AG10803 (cell line): ENCODE measurements at regions not wholly inside any gene's neighbourhood (a gene's known extent, or its start where the extent isn't known, plus 50 kb on each side); places are given as distances from the start of the nearest gene placed in this dataset.
"Not testable (repeated sequence)": the region's sequence is repeated elsewhere in the genome, so short reads cannot be mapped to it uniquely, and the experiment has no call there.

Experiments used
- DNase-seq: peaks from one replicate; pipeline ENCODE4 v3.0.0; 2010; ENCODE audit warnings: low read depth
- H3K4me3 ChIP-seq: 2 replicates; pipeline ENCODE4 v1.5.1; 2011; ENCODE audit warnings: mild to moderate bottlenecking, low read length, control low read depth
- TF ChIP-seq, protein P1 (sequence below): conservative IDR thresholded peaks from 2 replicates; pipeline ENCODE4 v1.5.1; 2011; ENCODE audit warnings: mild to moderate bottlenecking, low read length, control low read depth, inconsistent platforms

DNA sequence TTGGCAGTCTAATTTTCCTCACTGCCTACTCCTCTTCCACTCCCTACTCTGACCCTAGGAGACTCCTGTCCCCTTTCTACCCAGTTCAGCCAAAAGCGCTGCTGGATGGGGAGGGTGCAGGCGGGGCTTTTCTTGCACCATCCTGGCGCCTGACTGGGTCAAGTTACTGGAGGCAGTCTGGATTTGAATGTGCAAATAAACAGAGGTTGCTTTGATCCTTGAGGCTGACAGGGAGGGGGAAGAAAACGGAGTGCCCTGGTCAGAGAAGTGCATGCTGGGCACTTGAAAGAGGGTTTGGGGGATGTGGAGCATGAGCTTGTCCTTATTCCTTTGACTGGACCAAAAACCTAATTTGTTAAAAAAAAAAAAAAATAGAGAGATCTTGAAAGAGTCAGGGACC, 76.8 kb upstream of the SOX13 start:
- DNase-seq = no peak
- H3K4me3 ChIP-seq = no peak overlapping the region
- TF ChIP-seq, protein P1, sequence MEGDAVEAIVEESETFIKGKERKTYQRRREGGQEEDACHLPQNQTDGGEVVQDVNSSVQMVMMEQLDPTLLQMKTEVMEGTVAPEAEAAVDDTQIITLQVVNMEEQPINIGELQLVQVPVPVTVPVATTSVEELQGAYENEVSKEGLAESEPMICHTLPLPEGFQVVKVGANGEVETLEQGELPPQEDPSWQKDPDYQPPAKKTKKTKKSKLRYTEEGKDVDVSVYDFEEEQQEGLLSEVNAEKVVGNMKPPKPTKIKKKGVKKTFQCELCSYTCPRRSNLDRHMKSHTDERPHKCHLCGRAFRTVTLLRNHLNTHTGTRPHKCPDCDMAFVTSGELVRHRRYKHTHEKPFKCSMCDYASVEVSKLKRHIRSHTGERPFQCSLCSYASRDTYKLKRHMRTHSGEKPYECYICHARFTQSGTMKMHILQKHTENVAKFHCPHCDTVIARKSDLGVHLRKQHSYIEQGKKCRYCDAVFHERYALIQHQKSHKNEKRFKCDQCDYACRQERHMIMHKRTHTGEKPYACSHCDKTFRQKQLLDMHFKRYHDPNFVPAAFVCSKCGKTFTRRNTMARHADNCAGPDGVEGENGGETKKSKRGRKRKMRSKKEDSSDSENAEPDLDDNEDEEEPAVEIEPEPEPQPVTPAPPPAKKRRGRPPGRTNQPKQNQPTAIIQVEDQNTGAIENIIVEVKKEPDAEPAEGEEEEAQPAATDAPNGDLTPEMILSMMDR = no peak

DNA sequence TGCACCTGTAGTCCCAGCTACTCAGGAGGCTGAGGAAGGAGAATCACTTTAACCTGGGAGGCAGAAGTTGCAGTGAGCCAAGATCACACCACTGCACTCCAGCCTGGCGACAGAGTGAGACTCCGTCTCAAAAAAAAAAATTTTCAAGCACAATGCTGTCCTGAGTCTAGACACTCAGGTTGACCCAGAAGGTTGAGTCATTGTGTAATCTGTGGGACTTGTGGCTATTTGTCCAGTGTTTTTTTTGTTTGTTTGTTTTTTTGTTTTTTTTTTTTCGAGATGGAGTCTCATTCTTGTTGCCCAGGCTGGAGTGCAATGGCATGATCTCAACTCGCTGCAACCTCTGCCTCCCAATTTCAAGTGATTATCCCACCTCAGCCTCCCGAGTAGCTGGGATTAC, 74.3 kb upstream of the SOX13 start:
- not testable (repeated sequence) for DNase-seq, H3K4me3 ChIP-seq

DNA sequence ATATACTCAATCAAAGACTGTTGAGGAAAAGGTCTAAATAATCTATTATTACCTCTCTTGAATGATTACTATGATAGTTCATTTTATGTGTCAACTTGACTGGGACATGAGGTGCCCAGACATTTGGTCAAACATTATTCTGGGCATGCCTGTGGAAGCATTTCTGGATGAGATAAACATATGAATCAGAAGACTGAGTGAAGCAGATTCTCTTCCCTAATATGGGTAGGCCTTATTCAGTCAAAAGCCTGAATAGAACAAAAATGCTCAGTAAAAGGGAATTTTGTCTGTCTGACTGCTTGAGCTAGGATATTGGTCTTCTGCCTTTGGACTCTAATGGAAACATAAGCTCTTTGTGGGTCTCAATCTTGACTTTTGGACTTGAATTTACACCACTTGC, 73.3 kb upstream of the SOX13 start:
- no peak for DNase-seq
- H3K4me3 ChIP-seq = no peak overlapping the region
- TF ChIP-seq, protein P1 = no peak

DNA sequence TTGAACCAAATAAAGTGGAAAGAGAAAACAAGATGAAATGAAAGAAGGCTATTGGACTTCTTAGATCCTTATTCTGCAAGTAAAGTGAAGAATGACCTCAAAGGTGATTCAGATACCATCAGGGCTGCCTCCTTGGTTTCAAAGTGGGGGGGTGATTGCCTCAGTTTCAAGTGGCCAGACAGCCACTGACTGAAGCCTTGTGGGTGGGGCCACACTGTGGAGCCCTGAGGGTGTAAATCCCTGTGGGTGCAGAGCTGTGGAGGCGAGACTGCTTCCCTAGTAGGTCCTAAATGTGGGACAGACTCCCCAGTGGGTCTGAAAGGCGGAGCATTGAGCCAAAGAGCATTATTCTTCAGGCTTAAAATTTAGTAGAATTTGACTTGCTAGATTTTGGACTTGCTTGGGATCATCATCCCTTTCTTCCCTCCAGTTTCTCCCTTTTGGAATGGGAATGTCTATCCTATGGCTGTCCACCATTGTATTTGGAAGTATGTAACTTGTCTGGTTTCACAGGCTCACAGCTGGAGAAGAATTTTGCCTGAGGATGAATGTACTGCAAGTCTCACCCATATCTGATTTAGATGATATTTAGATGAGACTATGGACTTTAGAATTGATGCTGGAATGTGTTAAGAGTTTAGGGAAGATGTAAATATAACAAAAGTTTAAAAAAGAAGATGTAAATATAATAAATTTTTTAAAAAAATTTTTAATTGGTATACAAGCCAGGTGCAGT, 71.6 kb upstream of the SOX13 start:
- no peak overlapping the region for H3K4me3 ChIP-seq
- TF ChIP-seq, protein P1 = no peak
- no peak for DNase-seq

DNA sequence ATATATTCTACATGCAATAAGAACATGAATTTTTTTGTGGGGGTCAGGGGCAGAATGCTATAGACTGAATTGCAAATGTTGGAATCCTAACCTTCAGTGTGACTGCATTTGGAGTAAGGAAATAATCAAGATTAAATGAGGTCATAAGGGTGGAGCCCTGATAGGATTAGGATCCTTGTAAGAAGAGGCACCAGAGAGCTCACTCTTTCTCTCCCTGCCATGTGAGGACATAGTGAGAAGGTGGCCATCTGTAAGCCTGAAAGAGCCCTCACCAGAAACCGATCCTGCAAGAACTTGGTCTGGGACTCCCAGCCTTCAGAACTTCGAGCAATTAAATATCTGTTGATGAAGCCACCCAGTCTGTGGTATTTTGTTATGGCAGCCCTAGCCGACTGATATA, 70.3 kb upstream of the SOX13 start:
- no peak overlapping the region for H3K4me3 ChIP-seq
- DNase-seq = no peak
- TF ChIP-seq, protein P1 = no peak

DNA sequence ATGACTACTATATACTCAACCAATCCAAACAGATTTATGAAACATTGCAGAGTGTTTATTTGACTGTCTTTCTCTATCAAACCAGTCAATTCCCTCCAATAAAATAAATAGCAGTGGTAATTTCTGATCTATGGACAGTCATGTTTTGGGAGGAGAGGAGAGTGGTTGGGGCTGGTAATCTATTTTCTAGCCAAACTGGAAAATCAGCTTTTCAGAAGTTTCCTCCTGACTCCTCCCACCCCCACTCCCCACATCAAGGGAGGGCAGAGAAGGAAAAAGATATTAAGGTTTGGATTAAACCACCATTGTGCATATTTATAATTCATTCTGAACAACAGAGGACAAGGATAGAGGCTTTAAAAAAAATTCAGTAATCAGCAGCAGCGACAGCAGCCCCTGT, 69.4 kb upstream of the SOX13 start:
- DNase-seq = no peak
- no peak overlapping the region for H3K4me3 ChIP-seq

DNA sequence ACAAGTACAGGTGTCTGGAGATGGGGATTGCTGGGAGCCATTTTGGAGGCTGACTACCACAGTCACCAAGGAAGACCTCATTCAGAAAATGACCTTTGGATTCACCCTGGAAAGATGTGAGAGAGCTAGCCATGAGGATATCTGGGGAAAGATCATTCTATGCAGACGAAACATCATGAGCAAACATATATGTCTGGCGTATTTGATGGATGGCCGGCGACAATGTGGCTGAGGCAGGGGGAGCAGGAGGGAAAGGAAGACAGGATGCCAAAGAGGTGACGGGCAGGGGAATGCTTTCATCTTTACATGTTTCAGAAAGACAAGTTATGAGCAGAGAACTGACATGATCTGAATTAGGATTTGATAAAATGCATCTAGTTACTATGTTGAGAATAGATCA, 61.5 kb upstream of the SOX13 start:
- DNase-seq = no peak
- TF ChIP-seq, protein P1 = no peak
- H3K4me3 ChIP-seq = no peak overlapping the region

More for the DNA sequence above, 69.4 kb upstream of the SOX13 start:
- TF ChIP-seq, protein P1 = no peak

DNA sequence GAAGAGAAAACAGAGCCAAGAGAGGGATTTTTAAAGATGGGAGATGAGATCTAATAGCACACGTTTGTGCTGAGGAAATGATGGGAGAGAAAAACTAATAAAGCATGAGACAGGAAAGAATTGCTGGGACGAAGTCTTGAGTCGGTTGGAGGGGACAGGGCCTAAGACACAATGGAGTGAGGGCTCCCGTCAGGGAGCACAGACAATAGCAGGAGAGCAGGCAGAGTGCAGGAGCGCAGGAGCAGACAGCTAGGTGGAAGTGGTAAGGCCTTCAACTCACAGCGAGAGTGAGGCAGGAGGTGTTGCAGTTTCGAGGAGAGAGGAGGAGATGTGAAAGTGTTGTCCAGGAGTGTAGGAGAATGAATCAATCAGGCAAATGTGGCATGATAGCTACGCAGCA, 59.9 kb upstream of the SOX13 start:
- no peak overlapping the region for H3K4me3 ChIP-seq
- TF ChIP-seq, protein P1 = no peak
- no peak for DNase-seq
